Esophagus squamous epithelium (tissue), 5 donors: ENCODE measurements at regions not wholly inside any gene's neighbourhood (a gene's known extent, or its start where the extent isn't known, plus 50 kb on each side); places are given as distances from the start of the nearest gene placed in this dataset.

Experiments used
- DNase-seq: peaks from one replicate; lab custom pipeline; 2025; lab: John Stamatoyannopoulos, UW
- H3K27ac ChIP-seq, 4 donors: fragments of 200-600 bp; sonication (generic); one replicate each; pipeline ENCODE4 v1.5.1; 2016 to 2019; ENCODE audit warnings: mild to moderate bottlenecking in 1 of 4
- H3K27me3 ChIP-seq, 4 donors: fragments of 200-600 bp; sonication (generic); 1 replicate in 3 of 4; 2 replicates in 1 of 4; pipeline versions ENCODE4 v1.5.1 to v1.6.0; 2017 to 2021; ENCODE audit warnings: antibody characterized with exemption in 1 of 4
- H3K36me3 ChIP-seq, 3 donors: fragments of 200-600 bp; sonication (generic); one replicate each; pipeline ENCODE4 v1.5.1; 2016 to 2019
- H3K4me1 ChIP-seq, 3 donors: fragments of 200-600 bp; sonication (generic); one replicate each; pipeline ENCODE4 v1.5.1; 2017 to 2019
- H3K4me3 ChIP-seq, 4 donors: fragments of 200-600 bp; sonication (generic); 1 replicate in 3 of 4; 2 replicates in 1 of 4; pipeline ENCODE4 v1.5.1; 2016 to 2019; ENCODE audit warnings: mild to moderate bottlenecking in 2 of 4, moderate library complexity in 1 of 4
- H3K9me3 ChIP-seq, 3 donors: fragments of 200-600 bp; sonication (generic); one replicate each; pipeline ENCODE4 v1.5.1; 2016 to 2019
- CTCF ChIP-seq, 6 experiments: fragments of 450-650 bp in 4 of 6; fragments of 200-600 bp in 2 of 6; sonication (generic) in 2 of 6; IDR thresholded peaks; one replicate each; pipeline ENCODE4 v1.5.1; 2016 to 2019; ENCODE audit warnings: antibody characterized with exemption in 6 of 6, mild to moderate bottlenecking in 4 of 6, moderate library complexity in 4 of 6
- POLR2A ChIP-seq, 4 donors: fragments of 450-650 bp; IDR thresholded peaks; one replicate each; pipeline ENCODE4 v1.6.1; 2017; ENCODE audit warnings: antibody characterized with exemption in 4 of 4, mild to moderate bottlenecking in 4 of 4, moderate library complexity in 3 of 4
- WGBS, 2 donors: methylation state at CpG; one replicate each; pipeline ENCODE4 v1.1.5; 2018; 5-methylcytosine and 5-hydroxymethylcytosine counted together
- intact Hi-C: fragments of 100-400 bp; cut with DNase I; formaldehyde crosslinking; loops from one replicate; pipeline ENCODE4 v1.15.0; 2022
- donor health status: DM: yes; HTN: yes; CAD: no.

GRCh38 chr16:80080287-80080851 is 460.4 kb upstream of the DYNLRB2 start:
- Histone ChIP-seq H3K4me3 (no peak overlapping the region), H3K4me1 (peaks cover 0 to 12% (median 8%) of the 10 kb centered on the region in 3 donors)
- TF ChIP-seq CTCF (IDR thresholded peaks at IDR 0.05) (no peak), POLR2A (IDR thresholded peaks at IDR 0.05) (no peak)

GRCh38 chr16:80079072-80079471 is 461.7 kb upstream of the DYNLRB2 start:
- TF ChIP-seq POLR2A (IDR thresholded peaks at IDR 0.05), result no peak
- no peak for TF ChIP-seq CTCF (IDR thresholded peaks at IDR 0.05)
- no peak for DNase-seq
- Histone ChIP-seq H3K4me3 (no peak overlapping the region), H3K9me3 (no peaks in the 10 kb centered on the region), H3K4me1 (peaks cover 0 to 2% (median under 1%) of the 10 kb centered on the region in 3 donors), H3K27ac (no peak overlapping the region), H3K36me3 (no peaks in the 10 kb centered on the region), H3K27me3 (no peaks in the 10 kb centered on the region)
- 76 to 83% methylated on average over 3 of the region's 3 CpGs for WGBS, 2 donors
- intact Hi-C loops, result no loop called here

More at GRCh38 chr16:80080287-80080851, 460.4 kb upstream of the DYNLRB2 start:
- H3K36me3 ChIP-seq, result no peaks in the 10 kb centered on the region
- H3K27me3 ChIP-seq, result no peaks in the 10 kb centered on the region
- WGBS, 2 donors, result 95 to 97% methylated on average over 2 of the region's 2 CpGs
- no peak overlapping the region for H3K27ac ChIP-seq
- no peaks in the 10 kb centered on the region for H3K9me3 ChIP-seq
- DNase-seq, result no peak
- intact Hi-C loops, result no loop called here

GRCh38 chr16:80077696-80078095 is 463.1 kb upstream of the DYNLRB2 start:
- no peaks in the 10 kb centered on the region for H3K9me3 ChIP-seq
- no peaks in the 10 kb centered on the region for H3K4me1 ChIP-seq
- no peak overlapping the region for H3K27ac ChIP-seq
- no peaks in the 10 kb centered on the region for H3K36me3 ChIP-seq
- WGBS, 2 donors, result 67 to 96% methylated on average over 4 of the region's 4 CpGs
- intact Hi-C loops, result no loop called here
- TF ChIP-seq CTCF (IDR thresholded peaks at IDR 0.05) (no peak), POLR2A (IDR thresholded peaks at IDR 0.05) (no peak)
- no peak for DNase-seq
- H3K4me3 ChIP-seq, result no peak overlapping the region
- H3K27me3 ChIP-seq, result no peaks in the 10 kb centered on the region

GRCh38 chr16:80074329-80074728 is 466.5 kb upstream of the DYNLRB2 start:
- H3K36me3 ChIP-seq, result no peaks in the 10 kb centered on the region
- no peaks in the 10 kb centered on the region for H3K27me3 ChIP-seq
- H3K4me1 ChIP-seq, result peaks cover 0 to 12% (median 0%) of the 10 kb centered on the region in 3 donors
- TF ChIP-seq CTCF (IDR thresholded peaks at IDR 0.05), result no peak
- no peak for TF ChIP-seq POLR2A (IDR thresholded peaks at IDR 0.05)
- H3K27ac ChIP-seq, result no peak overlapping the region
- no peaks in the 10 kb centered on the region for H3K9me3 ChIP-seq
- intact Hi-C loops, result no loop called here
- WGBS, 2 donors, result 82 to 84% methylated on average over 1 of the region's 1 CpG
- no peak overlapping the region for H3K4me3 ChIP-seq
- DNase-seq, result no peak

GRCh38 chr16:80071964-80072456 is 468.8 kb upstream of the DYNLRB2 start:
- intact Hi-C loops, result no loop called here
- H3K4me3 ChIP-seq, result no peak overlapping the region
- DNase-seq, result no peak
- H3K36me3 ChIP-seq, result no peaks in the 10 kb centered on the region
- H3K27me3 ChIP-seq, result no peaks in the 10 kb centered on the region
- peaks cover 0 to 21% (median 0%) of the 10 kb centered on the region in 3 donors for H3K4me1 ChIP-seq
- WGBS, 2 donors, result 78% methylated on average over 5 of the region's 5 CpGs
- H3K27ac ChIP-seq, result no peak overlapping the region
- TF ChIP-seq POLR2A (IDR thresholded peaks at IDR 0.05) (no peak), CTCF (IDR thresholded peaks at IDR 0.05) (no peak)
- H3K9me3 ChIP-seq, result no peaks in the 10 kb centered on the region
